ENCODE measurements at regions not wholly inside any gene's neighbourhood (a gene's known extent, or its start where the extent isn't known, plus 50 kb on each side); places are given as distances from the start of the nearest gene placed in this dataset.

- no peak for DNase-seq
These were observed 84.6 kb upstream of the PFN2 start for GRCh38 chr3:150055332-150055731.

GRCh38 chr3:150054635-150055034 is 83.9 kb upstream of the PFN2 start:
- DNase-seq, result no peak

- no peak for DNase-seq
These were observed 79.8 kb upstream of the PFN2 start for GRCh38 chr3:150050510-150050909.

- no peak for DNase-seq
These were observed 78.6 kb upstream of the PFN2 start for GRCh38 chr3:150049317-150049716.

- no peak for DNase-seq
These were observed 71.2 kb upstream of the PFN2 start for GRCh38 chr3:150041877-150042276.

GRCh38 chr3:150040097-150040496 is 69.4 kb upstream of the PFN2 start:
- DNase-seq, result no peak

GRCh38 chr3:150038830-150039229 is 68.1 kb upstream of the PFN2 start:
- no peak for DNase-seq

GRCh38 chr3:150036780-150037179 is 66.1 kb upstream of the PFN2 start:
- DNase-seq, result no peak

GRCh38 chr3:150035910-150036612 is 65.4 kb upstream of the PFN2 start:
- no peak for DNase-seq

- no peak for DNase-seq
These were observed 64.6 kb upstream of the PFN2 start for GRCh38 chr3:150035301-150035779.

- no peak for DNase-seq
These were observed 63.0 kb upstream of the PFN2 start for GRCh38 chr3:150033721-150034120.

- DNase-seq, result no peak
These were observed 60.1 kb upstream of the PFN2 start for GRCh38 chr3:150030841-150031240.

- DNase-seq, result no peak
These were observed 52.5 kb upstream of the PFN2 start for GRCh38 chr3:150023239-150023636.

- no peak for DNase-seq
These were observed 51.9 kb upstream of the PFN2 start for GRCh38 chr3:150022381-150023238.

- DNase-seq, result no peak
These were observed 49.8 kb upstream of the PFN2 start for GRCh38 chr3:150020527-150020926.
